GM12865 (cell line): ENCODE measurements at regions not wholly inside any gene's neighbourhood (a gene's known extent, or its start where the extent isn't known, plus 50 kb on each side); places are given as distances from the start of the nearest gene placed in this dataset.

ENCODE experiments used
- DNase-seq: peaks from one replicate; pipeline ENCODE4 v3.0.0; 2010; ENCODE audit warnings: low read depth
- H3K4me3 ChIP-seq: 2 replicates; pipeline ENCODE4 v1.5.1; 2011; ENCODE audit warnings: mild to moderate bottlenecking, low read depth, low read length, control low read depth
- CTCF ChIP-seq: IDR thresholded peaks from 2 replicates; pipeline ENCODE4 v1.5.1; 2011; ENCODE audit warnings: low read length, control low read depth, low read depth, inconsistent platforms; ENCODE audit not compliant: insufficient read depth; ENCODE audit errors: missing control alignments

GRCh38 chr13:47646298-47646697 lies 354.8 kb downstream of the SUCLA2 start:
- no peak overlapping the region for H3K4me3 ChIP-seq
- TF ChIP-seq CTCF = no peak
- DNase-seq = no peak

GRCh38 chr13:47639738-47640447 lies 361.2 kb downstream of the SUCLA2 start:
- no peak overlapping the region for H3K4me3 ChIP-seq
- no peak for DNase-seq
- no peak for TF ChIP-seq CTCF

- H3K4me3 ChIP-seq = no peak overlapping the region
- no peak for TF ChIP-seq CTCF
- DNase-seq = no peak
Measured at GRCh38 chr13:47638627-47639026, 362.4 kb downstream of the SUCLA2 start.

- TF ChIP-seq CTCF = no peak
- DNase-seq = no peak
- no peak overlapping the region for H3K4me3 ChIP-seq
Measured at GRCh38 chr13:47632311-47632710, 368.8 kb downstream of the SUCLA2 start.

- H3K4me3 ChIP-seq = no peak overlapping the region
- DNase-seq = no peak
- no peak for TF ChIP-seq CTCF
Measured at GRCh38 chr13:47628666-47629065, 372.4 kb downstream of the SUCLA2 start.

GRCh38 chr13:47623862-47624261 lies 377.2 kb downstream of the SUCLA2 start:
- TF ChIP-seq CTCF = no peak
- DNase-seq = no peak
- no peak overlapping the region for H3K4me3 ChIP-seq

- no peak for TF ChIP-seq CTCF
- H3K4me3 ChIP-seq = no peak overlapping the region
- no peak for DNase-seq
Measured at GRCh38 chr13:47621931-47622330, 379.1 kb downstream of the SUCLA2 start.
